GM19328 (cell line): ENCODE measurements at regions not wholly inside any gene's neighbourhood (a gene's known extent, or its start where the extent isn't known, plus 50 kb on each side); places are given as distances from the start of the nearest gene placed in this dataset.
"Not testable (repeated sequence)": the region's sequence is repeated elsewhere in the genome, so short reads cannot be mapped to it uniquely, and the experiment has no call there.

Experiments used
- ATAC-seq: cut with Tn5 transposase; IDR thresholded peaks from one replicate; pipeline ENCODE4 v1.9.1; 2021; ENCODE audit warnings: mild to moderate bottlenecking, moderate library complexity; ENCODE audit not compliant: unreplicated experiment

- ATAC-seq, result no peak
Observed at GRCh38 chrX:55813150-55813549, 95.6 kb downstream of the RRAGB start.

DNA sequence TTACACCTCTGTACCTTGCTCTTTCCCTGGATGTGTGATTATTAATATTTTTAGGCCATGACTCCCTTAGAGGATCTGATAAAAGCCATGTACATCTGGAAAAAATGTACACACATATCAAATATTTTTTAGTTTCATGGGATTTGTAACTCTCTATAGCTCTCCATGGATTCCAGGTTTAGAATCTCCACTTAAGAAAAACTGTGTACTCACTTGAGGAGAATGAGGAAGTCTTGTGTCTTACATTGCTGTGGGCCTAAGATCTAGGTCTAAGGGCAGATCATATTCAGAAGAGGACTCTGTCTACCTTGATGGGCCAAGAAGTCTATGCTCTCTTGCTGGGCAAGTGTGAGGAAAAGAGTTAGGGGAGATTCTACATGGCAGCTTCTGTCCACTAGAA, 98.0 kb downstream of the RRAGB start:
- no peak for ATAC-seq

- no peak for ATAC-seq
Observed at GRCh38 chrX:55816023-55816422, 98.5 kb downstream of the RRAGB start.

DNA sequence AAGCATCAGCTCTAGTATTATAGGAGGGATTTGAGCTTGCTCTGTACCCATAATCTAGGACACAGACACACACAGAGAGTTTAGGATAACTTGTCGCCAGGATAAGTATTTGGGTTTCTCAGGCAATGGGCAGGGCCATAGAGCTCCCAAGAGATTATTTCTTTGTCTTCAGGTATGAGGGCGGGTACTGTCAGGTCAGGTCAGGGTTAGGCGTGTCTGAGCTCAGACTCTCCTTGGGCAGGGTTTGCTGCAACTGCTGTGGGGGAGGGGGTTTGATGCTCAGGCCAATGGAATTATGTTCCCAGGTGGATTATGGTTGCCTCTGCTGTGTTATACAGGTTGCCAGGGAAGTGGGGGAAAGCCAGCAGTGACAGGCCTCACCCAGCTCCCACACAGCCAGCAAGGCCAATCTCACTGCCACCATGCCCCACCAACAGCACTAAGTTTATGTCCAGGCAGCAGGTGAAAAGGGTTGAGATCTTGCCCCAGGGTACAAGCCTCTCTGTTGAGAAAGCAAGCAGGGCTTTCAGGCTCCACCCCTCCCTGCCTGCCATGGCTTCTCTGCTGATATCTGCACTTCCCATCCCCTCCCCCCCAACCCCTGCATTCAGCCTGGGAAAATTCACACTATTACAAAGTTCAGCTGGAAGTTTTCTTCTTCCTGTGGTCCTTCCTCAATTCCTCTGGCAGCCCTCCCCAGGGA, 101.3 kb downstream of the RRAGB start:
- ATAC-seq, result no peak

DNA sequence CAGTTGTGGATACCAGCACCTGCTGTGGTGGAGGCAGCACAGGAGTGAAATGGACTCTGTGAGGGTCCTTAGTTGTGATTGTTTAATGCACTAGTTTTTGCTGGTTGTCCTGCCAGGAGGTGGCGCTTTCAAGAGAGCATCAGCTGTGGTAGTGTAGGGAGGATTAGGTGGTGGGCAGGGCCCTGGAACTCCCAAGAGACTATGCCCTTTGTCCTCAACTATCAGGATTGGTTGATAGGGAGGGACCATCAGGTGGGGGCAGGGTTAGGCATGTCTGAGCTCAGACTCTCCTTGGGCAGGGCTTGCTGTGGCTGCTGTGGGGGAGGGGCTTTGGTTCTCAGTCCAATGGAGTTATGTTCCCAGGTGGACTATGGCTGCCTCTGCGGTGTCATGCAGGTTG, 121.9 kb downstream of the RRAGB start:
- no peak for ATAC-seq

DNA sequence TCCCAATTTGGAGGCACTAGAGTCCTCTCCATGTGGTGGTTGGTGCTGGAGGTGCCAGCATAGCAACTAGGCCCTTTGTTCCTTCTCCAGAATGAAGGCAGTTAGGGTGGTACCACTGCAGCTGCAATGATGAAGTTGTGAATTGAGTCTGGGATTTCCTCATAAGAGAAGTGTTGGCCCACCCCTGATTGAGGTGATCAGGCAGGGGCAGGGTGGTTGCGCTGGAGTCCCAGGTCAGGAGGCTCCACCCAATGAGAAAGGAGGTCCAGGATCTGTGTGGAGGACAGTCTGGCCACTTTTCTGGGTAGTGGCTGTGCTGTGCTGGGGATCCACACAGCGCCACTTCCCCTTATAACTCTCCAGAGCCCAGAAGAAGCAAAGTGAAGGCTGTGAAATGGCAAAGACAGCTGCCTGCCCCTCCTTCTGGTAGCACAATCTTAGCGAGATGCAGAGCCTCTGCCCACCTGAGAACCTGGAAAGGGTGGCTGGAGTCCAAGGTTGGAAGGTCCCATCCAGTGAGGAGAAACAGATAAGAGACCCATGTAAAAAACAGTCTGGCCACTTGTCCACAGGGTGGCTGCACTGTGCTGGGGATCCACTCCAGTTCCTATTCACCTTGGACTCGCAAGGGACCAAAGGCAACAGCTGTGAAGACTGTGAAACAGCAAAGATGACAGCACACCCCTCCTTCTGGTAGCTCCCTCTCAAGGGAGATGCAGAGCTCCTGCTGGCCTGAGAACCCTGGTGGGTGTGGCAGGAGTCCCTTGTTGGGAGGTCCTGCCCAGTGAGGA, 124.6 kb downstream of the RRAGB start:
- no peak for ATAC-seq

DNA sequence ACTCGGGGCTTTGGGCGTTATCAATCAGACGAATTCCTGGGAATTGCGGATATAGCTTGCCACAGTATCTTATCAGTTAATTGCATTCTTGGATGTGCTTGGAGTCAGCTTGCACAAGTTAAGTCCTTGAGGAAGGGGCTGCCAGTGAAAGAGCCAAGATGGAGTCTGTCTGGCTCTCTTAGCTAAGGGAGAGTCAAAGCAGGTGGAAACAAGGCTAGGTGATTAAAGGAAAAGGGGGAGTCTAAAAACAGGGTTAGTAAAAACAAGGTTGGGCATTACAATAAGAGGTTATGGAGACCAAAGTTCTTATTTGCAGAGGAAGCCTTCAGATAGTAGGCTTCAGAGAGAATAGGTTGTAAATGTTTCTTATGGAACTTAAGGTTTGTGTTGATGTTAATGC, 149.2 kb downstream of the RRAGB start:
- ATAC-seq, result not testable (repeated sequence)

DNA sequence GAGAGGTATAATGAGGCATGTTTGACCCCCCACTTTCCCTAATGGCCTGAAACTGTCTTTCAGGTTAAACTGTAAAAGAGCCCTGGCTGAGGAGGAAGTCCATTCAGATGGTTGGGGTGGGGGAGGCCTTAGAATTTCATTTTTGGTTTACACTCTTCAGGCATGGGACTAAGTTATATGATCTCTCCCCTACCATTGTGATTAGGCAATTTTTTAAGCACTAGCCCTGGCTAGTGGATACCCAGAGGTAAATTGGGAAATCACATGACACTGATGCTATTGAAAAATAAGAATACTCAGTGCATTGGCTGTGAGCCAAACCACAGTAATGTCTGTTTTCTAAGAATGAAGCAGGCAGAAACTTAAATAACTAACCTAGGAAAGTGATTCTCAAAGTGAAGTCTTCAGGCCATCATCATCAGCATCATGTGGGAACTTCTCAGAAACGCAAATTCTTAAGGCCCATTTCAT, 149.7 kb downstream of the RRAGB start:
- ATAC-seq, result peak; percentile 77

DNA sequence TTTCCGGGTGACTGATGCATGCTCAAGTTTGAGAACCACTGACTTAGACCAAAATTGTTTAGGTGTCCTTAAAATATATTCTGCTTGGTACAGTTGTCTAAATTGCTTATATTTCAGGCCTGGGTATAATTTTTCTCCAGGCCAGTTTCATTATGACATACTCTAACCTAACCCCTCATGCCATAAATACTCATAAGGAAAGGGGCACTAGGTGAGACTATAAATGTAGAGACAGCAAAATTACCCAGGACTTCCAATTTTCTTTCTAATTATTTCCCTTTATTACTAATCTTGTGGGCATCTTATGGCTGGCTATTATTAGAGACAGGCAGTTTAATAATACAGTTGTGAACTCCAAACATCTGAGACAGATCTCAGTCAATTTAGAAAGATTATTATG, 150.2 kb downstream of the RRAGB start:
- peak; percentile 55 for ATAC-seq

GRCh38 chrX:55874807-55875206, 157.3 kb downstream of the RRAGB start:
- no peak for ATAC-seq

DNA sequence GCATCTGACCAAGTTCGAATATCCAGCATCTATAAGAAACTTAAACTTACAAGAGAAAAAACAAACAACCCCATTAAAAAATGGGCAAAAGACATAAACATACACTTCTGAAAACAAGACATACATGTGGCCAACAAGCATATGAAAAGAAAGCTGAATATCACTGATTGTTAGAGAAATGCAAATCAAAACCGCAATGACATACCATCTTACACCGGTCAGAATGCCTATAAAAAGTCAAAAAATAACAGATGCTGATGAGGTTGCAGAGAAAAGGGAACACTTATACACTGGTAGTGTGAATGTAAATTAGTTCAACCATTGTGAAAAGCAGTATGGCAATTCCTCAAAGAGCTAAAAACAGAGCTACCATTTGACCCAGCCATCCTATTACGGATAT, 166.0 kb downstream of the RRAGB start:
- not testable (repeated sequence) for ATAC-seq

GRCh38 chrX:55907968-55908607, 190.5 kb downstream of the RRAGB start:
- peak; percentile 47 for ATAC-seq

DNA sequence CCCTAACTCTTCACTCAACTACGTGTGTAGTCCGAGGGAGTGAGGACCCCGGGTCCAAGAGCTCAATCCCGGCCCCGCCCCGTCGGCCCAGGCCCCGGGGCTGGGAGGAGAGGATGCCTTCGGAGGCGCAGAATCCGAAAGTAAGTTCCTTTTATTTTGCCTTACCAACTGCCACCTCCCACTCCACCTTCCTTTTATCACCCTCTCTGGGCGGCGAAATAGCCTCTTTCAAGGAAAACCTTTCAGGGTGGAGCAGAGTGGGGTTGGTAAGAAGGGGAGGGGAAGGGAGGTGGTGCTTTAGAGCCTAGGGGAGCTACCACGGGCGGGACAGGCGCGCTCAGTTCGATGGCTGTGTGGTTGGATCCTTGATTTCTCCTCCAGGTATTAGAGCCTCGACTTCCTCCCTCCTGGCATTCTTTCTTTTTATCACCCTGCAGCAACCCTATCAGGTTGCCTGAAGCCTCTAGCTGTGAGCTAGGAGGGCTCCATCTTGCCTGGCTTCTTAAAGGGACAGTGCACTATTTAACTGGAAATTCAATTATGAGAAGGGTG, 191.2 kb downstream of the RRAGB start:
- ATAC-seq, result peak; percentile 43

- peak; percentile 86 for ATAC-seq
Observed at GRCh38 chrX:55919367-55920221, 202.0 kb downstream of the RRAGB start.

DNA sequence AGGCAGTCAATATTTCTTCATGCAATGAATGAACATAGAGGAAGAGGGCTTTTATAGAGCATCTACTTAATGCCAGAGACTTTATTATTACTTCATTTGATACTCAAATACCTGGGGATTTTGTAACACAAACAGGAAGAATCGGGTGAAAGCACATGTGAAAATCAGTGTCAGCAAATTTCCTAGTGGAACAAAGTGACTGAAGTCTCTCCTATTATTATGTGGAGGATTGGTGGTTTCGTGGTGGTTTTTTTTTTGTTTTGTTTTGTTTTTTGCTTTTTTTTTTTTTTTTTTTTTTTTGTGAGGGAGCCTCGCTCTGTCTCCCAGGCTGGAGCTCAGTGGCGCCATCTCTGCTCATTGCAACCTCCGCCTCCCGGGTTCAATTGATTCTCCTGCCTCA, 207.0 kb downstream of the RRAGB start:
- ATAC-seq, result no peak

GRCh38 chrX:55928529-55928928, 211.0 kb downstream of the RRAGB start:
- ATAC-seq, result not testable (repeated sequence)
